Activated T-cell treated with anti-CD3 and anti-CD28 coated beads, Interleukin-2, amount 50 U/mL, for 24 hours (primary cell): ENCODE measurements at regions not wholly inside any gene's neighbourhood (a gene's known extent, or its start where the extent isn't known, plus 50 kb on each side); places are given as distances from the start of the nearest gene placed in this dataset.

Experiments
- DNase-seq: peaks from one replicate; pipeline ENCODE4 v3.0.0-alpha.2; 2020
- H3K27ac Mint-ChIP-seq: 2 replicates; pipeline ENCODE4 v1.8.0; 2020; ENCODE audit warnings: mild to moderate bottlenecking, mixed read lengths
- H3K27me3 Mint-ChIP-seq: 2 replicates; pipeline ENCODE4 v1.8.0; 2020; ENCODE audit warnings: mixed read lengths
- H3K36me3 Mint-ChIP-seq: 2 replicates; pipeline ENCODE4 v1.8.0; 2020; ENCODE audit warnings: low read depth, mixed read lengths
- H3K4me1 Mint-ChIP-seq: 2 replicates; pipeline ENCODE4 v1.8.0; 2020; ENCODE audit warnings: low read depth, mixed read lengths
- H3K4me3 Mint-ChIP-seq: 2 replicates; pipeline ENCODE4 v1.8.0; 2020; ENCODE audit warnings: mild to moderate bottlenecking, moderate library complexity, mixed read lengths
- H3K9me3 Mint-ChIP-seq: 2 replicates; pipeline ENCODE4 v1.8.0; 2020; ENCODE audit warnings: mixed read lengths

- Mint-ChIP-seq H3K27me3 (no peaks in the 10 kb centered on the region), H3K4me3 (no peak overlapping the region), H3K4me1 (peaks cover 7% of the 10 kb centered on the region), H3K27ac (no peak overlapping the region), H3K9me3 (no peaks in the 10 kb centered on the region), H3K36me3 (no peaks in the 10 kb centered on the region)
- no peak for DNase-seq
These were observed 59.2 kb upstream of the CLPB start for GRCh38 chr11:72493426-72494108.

GRCh38 chr11:72491001-72491400 lies 56.7 kb upstream of the CLPB start:
- Mint-ChIP-seq H3K27ac (no peak overlapping the region), H3K4me3 (no peak overlapping the region), H3K27me3 (no peaks in the 10 kb centered on the region), H3K4me1 (peaks cover 7% of the 10 kb centered on the region), H3K9me3 (no peaks in the 10 kb centered on the region), H3K36me3 (no peaks in the 10 kb centered on the region)
- no peak for DNase-seq
